ENCODE measurements at regions not wholly inside any gene's neighbourhood (a gene's known extent, or its start where the extent isn't known, plus 50 kb on each side); places are given as distances from the start of the nearest gene placed in this dataset.

DNA sequence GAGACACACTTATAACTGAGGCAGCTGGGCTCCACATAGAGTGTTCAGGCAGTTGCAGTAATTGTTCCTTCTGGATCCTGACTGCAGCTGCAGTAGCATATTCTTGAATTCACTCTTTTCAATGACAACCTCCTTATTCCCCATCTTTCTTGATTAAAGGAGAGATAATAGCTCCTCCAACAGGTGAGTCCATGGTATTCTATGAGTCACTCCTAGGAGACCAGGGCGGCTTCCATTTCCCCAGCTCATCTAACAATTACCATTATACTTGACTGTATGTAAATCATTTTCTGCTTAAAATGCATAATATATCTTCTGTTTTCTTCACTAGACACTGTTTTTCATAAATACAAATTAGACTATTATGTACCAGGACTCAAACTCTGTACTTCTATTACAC lies 62.4 kb downstream of the TENT5A start:
- no peak for TF ChIP-seq POLR2A (IDR thresholded peaks at IDR 0.05; ENCODE audit: low read depth, low read length)
- TF ChIP-seq TAF1 (IDR thresholded peaks at IDR 0.05; ENCODE audit: low read depth, low read length), result no peak
- TF ChIP-seq POLR2AphosphoS5 (IDR thresholded peaks at IDR 0.05; ENCODE audit: low read depth, low read length), result no peak
- TF ChIP-seq POU2F2 (IDR thresholded peaks at IDR 0.05; ENCODE audit: low read depth, low read length), result no peak
- TF ChIP-seq PAX5 (IDR thresholded peaks at IDR 0.05; ENCODE audit: insufficient read depth, low read length, severe bottlenecking), result no peak

All from GM12891 (cell line).